A549 (cell line): ENCODE measurements at regions not wholly inside any gene's neighbourhood (a gene's known extent, or its start where the extent isn't known, plus 50 kb on each side); places are given as distances from the start of the nearest gene placed in this dataset.
"Not testable (repeated sequence)": the region's sequence is repeated elsewhere in the genome, so short reads cannot be mapped to it uniquely, and the experiment has no call there.

Experiments used
- BCL3 ChIP-seq: fragments of >200 bp; sonication (Bioruptor Twin); formaldehyde crosslinking; IDR thresholded peaks from 3 replicates; pipeline ENCODE4 v1.6.1; 2016
- CBX8 ChIP-seq: fragments of 200-600 bp; sonication (generic); IDR thresholded peaks from 2 replicates; pipeline ENCODE4 v1.6.1; 2016
- CEBPB ChIP-seq, 2 experiments: fragments of >200 bp in 1 of 2; sonication (Bioruptor Twin) in 1 of 2; formaldehyde crosslinking in 1 of 2; IDR thresholded peaks; 2 replicates each; pipeline ENCODE4 v1.6.1; 2012 to 2016
- CTCF ChIP-seq: fragments of >200 bp; sonication (Bioruptor Twin); formaldehyde crosslinking; IDR thresholded peaks from 3 replicates; pipeline ENCODE4 v1.5.1; 2016
- ELK1 ChIP-seq: fragments of 150-350 bp; IDR thresholded peaks from 2 replicates; pipeline ENCODE4 v1.6.1; 2014; ENCODE audit warnings: low read depth, mild to moderate bottlenecking, low read length
- ESRRA ChIP-seq: fragments of 150-350 bp; IDR thresholded peaks from 2 replicates; pipeline ENCODE4 v1.6.1; 2014; ENCODE audit warnings: mild to moderate bottlenecking, low read length, borderline replicate concordance
- KDM5A ChIP-seq: fragments of 200-600 bp; sonication (generic); IDR thresholded peaks from 2 replicates; pipeline ENCODE4 v1.6.1; 2016; ENCODE audit warnings: antibody characterized with exemption, mild to moderate bottlenecking
- RAD21 ChIP-seq, 2 experiments: fragments of >200 bp in 1 of 2; sonication (Bioruptor Twin) in 1 of 2; formaldehyde crosslinking in 1 of 2; IDR thresholded peaks in 1 of 2; conservative IDR thresholded peaks in 1 of 2; 2 replicates in 1 of 2; 3 replicates in 1 of 2; pipeline ENCODE4 v1.6.1; 2012 to 2018; ENCODE audit warnings: inconsistent platforms in 1 of 2
- REST ChIP-seq: fragments of 200-600 bp; sonication (generic); IDR thresholded peaks from 2 replicates; pipeline ENCODE4 v1.6.1; 2016; ENCODE audit warnings: antibody characterized with exemption, mild to moderate bottlenecking, moderate library complexity

GRCh38 chr12:112631974-112632373 is 159.6 kb upstream of the RPH3A start:
- not testable (repeated sequence) for TF ChIP-seq ELK1; BCL3; CTCF; CEBPB (IDR thresholded peaks at IDR 0.05); REST; CBX8; ESRRA; RAD21 (conservative IDR thresholded peaks at IDR 0.05 in 1 of 2, IDR thresholded peaks at IDR 0.05 in 1 of 2); KDM5A
